ENCODE measurements at regions not wholly inside any gene's neighbourhood (a gene's known extent, or its start where the extent isn't known, plus 50 kb on each side); places are given as distances from the start of the nearest gene placed in this dataset.

DNA sequence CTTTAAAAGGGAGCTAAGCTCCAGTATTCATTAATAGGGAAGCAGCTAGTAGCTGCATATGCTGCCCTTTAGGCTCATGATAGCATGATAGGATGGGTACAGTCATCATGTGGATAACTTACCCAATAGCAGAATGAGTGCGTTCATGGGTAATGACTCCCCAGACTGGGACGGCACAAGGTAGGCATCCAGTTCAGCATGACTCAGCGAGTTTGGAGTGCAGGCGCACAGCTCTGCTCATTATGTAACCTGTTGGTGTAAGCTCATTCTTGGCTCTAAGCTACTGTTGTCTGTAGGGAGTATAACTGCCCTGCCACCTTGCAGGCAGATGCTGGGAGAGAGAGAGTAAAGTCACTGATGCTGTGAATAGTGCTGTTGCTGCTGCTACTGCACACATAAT lies 209.2 kb upstream of the SYT4 start:
- no peak for FAIRE-seq
- no peak for TF ChIP-seq CTCF (IDR thresholded peaks at IDR 0.05; ENCODE audit: insufficient read depth, missing control alignments)
- DNase-seq (ENCODE audit: insufficient read length, low spot score) = no peak

GRCh38 chr18:43501099-43501498 lies 223.8 kb upstream of the SYT4 start:
- peak; percentile 11 for FAIRE-seq
- TF ChIP-seq CTCF (IDR thresholded peaks at IDR 0.05; ENCODE audit: insufficient read depth, missing control alignments) = no peak
- no peak for DNase-seq (ENCODE audit: insufficient read length, low spot score)

GRCh38 chr18:43506935-43507334 lies 229.6 kb upstream of the SYT4 start:
- no peak for FAIRE-seq
- TF ChIP-seq CTCF (IDR thresholded peaks at IDR 0.05; ENCODE audit: insufficient read depth, missing control alignments) = no peak
- no peak for DNase-seq (ENCODE audit: insufficient read length, low spot score)

GRCh38 chr18:43507842-43508481 lies 230.7 kb upstream of the SYT4 start:
- DNase-seq (ENCODE audit: insufficient read length, low spot score) = no peak
- FAIRE-seq = no peak
- no peak for TF ChIP-seq CTCF (IDR thresholded peaks at IDR 0.05; ENCODE audit: insufficient read depth, missing control alignments)

- no peak for DNase-seq (ENCODE audit: insufficient read length, low spot score)
- no peak for TF ChIP-seq CTCF (IDR thresholded peaks at IDR 0.05; ENCODE audit: insufficient read depth, missing control alignments)
- FAIRE-seq = no peak
Observed at GRCh38 chr18:43514747-43515146, 237.5 kb upstream of the SYT4 start.

GRCh38 chr18:43515481-43515880 lies 238.2 kb upstream of the SYT4 start:
- no peak for TF ChIP-seq CTCF (IDR thresholded peaks at IDR 0.05; ENCODE audit: insufficient read depth, missing control alignments)
- DNase-seq (ENCODE audit: insufficient read length, low spot score) (no peak), FAIRE-seq (no peak)

- FAIRE-seq = no peak
- TF ChIP-seq CTCF (IDR thresholded peaks at IDR 0.05; ENCODE audit: insufficient read depth, missing control alignments) = no peak
- DNase-seq (ENCODE audit: insufficient read length, low spot score) = no peak
Observed at GRCh38 chr18:43524260-43524659, 247.0 kb upstream of the SYT4 start.

Measured in D721Med (cell line).